ENCODE measurements at regions not wholly inside any gene's neighbourhood (a gene's known extent, or its start where the extent isn't known, plus 50 kb on each side); places are given as distances from the start of the nearest gene placed in this dataset.

- dilution Hi-C loops (cut with MboI; ENCODE audit: extremely low pct_ligation_motif_present, low sequenced_read_pairs), result no loop called here
- no peaks in the 10 kb centered on the region for H3K9me3 ChIP-seq (replicated peaks; ENCODE audit: control insufficient read depth, insufficient read depth, low read length)
- H3K27ac ChIP-seq (ENCODE audit: insufficient read depth, low read depth, low read length), result no peak overlapping the region
- intact Hi-C loops (cut with micrococcal nuclease), result no loop called here
- no peaks in the 10 kb centered on the region for H4K20me1 ChIP-seq (replicated peaks; ENCODE audit: control insufficient read depth, extremely low read depth, insufficient read depth, low read length)
- no peak overlapping the region for H3K9ac ChIP-seq (replicated peaks; ENCODE audit: extremely low read depth, insufficient read depth, low read length)
- POLR2A ChIA-PET, result no interaction called here
- CTCF ChIA-PET, result no interaction called here
- H3K79me2 ChIP-seq (ENCODE audit: control insufficient read depth, insufficient read depth, low read length), result no peaks in the 10 kb centered on the region
- no peaks in the 10 kb centered on the region for H3K4me1 ChIP-seq (ENCODE audit: control insufficient read depth, extremely low read depth, insufficient read depth, low read length)
- no peak for FAIRE-seq
- BruUV-seq (replicated peaks), result no TSS peak
- no peak for TF ChIP-seq GATA2 (IDR thresholded peaks at IDR 0.05; ENCODE audit: insufficient read depth, insufficient read length, low read depth, low read length)
- no peak for TF ChIP-seq EZH2 (IDR thresholded peaks at IDR 0.05; ENCODE audit: borderline replicate concordance, low read depth, low read length, severe bottlenecking)
- TF ChIP-seq POLR2A (IDR thresholded peaks at IDR 0.05; ENCODE audit: low read depth, low read length), result no peak
- TF ChIP-seq JUN (IDR thresholded peaks at IDR 0.05; ENCODE audit: borderline replicate concordance, insufficient read depth, insufficient read length, low read depth), result no peak
- no peak for TF ChIP-seq POLR2AphosphoS5 (IDR thresholded peaks at IDR 0.05; ENCODE audit: insufficient read depth, low read depth, low read length)
- TF ChIP-seq MYC (IDR thresholded peaks at IDR 0.05; ENCODE audit: low read depth, low read length), result no peak
- no peak for TF ChIP-seq MAX (IDR thresholded peaks at IDR 0.05; ENCODE audit: insufficient read depth, insufficient read length)
- no peak for TF ChIP-seq CTCF (IDR thresholded peaks at IDR 0.05; ENCODE audit: extremely low read depth in 1 of 2, insufficient read depth in 1 of 2, low read depth in 1 of 2, low read length in 2 of 2)
- no peak for TF ChIP-seq FOS (IDR thresholded peaks at IDR 0.05; ENCODE audit: borderline replicate concordance, insufficient read depth, low read length)
- no peaks in the 10 kb centered on the region for H3K36me3 ChIP-seq (ENCODE audit: control insufficient read depth in 2 of 2, extremely low read depth in 1 of 2, insufficient read depth in 2 of 2, low read length in 2 of 2)
- DNase-seq (ENCODE audit: low read depth, low spot score), result no peak
- H3K4me2 ChIP-seq (ENCODE audit: insufficient read depth, low read length), result no peak overlapping the region
- no peaks in the 10 kb centered on the region for H3K9me1 ChIP-seq (replicated peaks; ENCODE audit: control insufficient read depth, extremely low read depth, insufficient read depth, low read length)
- H3K27me3 ChIP-seq (ENCODE audit: control insufficient read depth in 2 of 2, insufficient read depth in 2 of 2, low read length in 2 of 2), result no peaks in the 10 kb centered on the region
- no peak overlapping the region for H3K4me3 ChIP-seq (replicated peaks in 1 of 3; ENCODE audit: insufficient read depth in 1 of 3, low read depth in 1 of 3, low read length in 3 of 3)
- H2AFZ ChIP-seq (ENCODE audit: low read depth, low read length), result no peak overlapping the region
Observed at GRCh38 chr5:116841734-116842133, 267.1 kb upstream of the SEMA6A start.
